SK-N-SH (cell line): ENCODE measurements at regions not wholly inside any gene's neighbourhood (a gene's known extent, or its start where the extent isn't known, plus 50 kb on each side); places are given as distances from the start of the nearest gene placed in this dataset.

Experiments
- CTCF ChIA-PET: fragments of 300-600, 350-600 bp; formaldehyde crosslinking; extraction: SDS; loops from one replicate; lab custom pipeline; 2021; lab: Yijun Ruan, JAX
- POLR2A ChIA-PET: fragments of 350-600 bp; sonication (Branson Sonifier 250); formaldehyde crosslinking; extraction: SDS; loops from one replicate; lab custom pipeline; 2020; ENCODE audit warnings: antibody characterized with exemption, inconsistent platforms; lab: Yijun Ruan, JAX
- DNase-seq: peaks from one replicate; pipeline ENCODE4 v3.0.0; 2012
- H2AFZ ChIP-seq: fragments of 200-600 bp; sonication (generic); 2 replicates; pipeline ENCODE4 v1.8.1; 2016; ENCODE audit warnings: antibody characterized with exemption, mild to moderate bottlenecking, low read depth
- H3F3A ChIP-seq: fragments of 200-600 bp; sonication (generic); replicated peaks from 2 replicates; pipeline ENCODE3; 2016; ENCODE audit warnings: antibody characterized with exemption, mild to moderate bottlenecking; ENCODE audit not compliant: insufficient read depth
- H3K27ac ChIP-seq, 2 experiments: fragments of 200-500 bp in 1 of 2; fragments of 200-600 bp in 1 of 2; sonication (Bioruptor generic) in 1 of 2; sonication (generic), shearing (Covaris generic) in 1 of 2; 2 replicates each; pipeline versions ENCODE4 v1.5.1 to v1.6.1; 2014 to 2016; ENCODE audit warnings: low read depth in 2 of 2, inconsistent platforms in 1 of 2, low read length in 1 of 2, mild to moderate bottlenecking in 1 of 2, mixed read lengths in 1 of 2
- H3K27me3 ChIP-seq: fragments of 200-600 bp; sonication (generic), shearing (Covaris generic); 2 replicates; pipeline ENCODE4 v1.6.1; 2016; ENCODE audit warnings: mixed run types; ENCODE audit not compliant: insufficient read depth
- H3K36me3 ChIP-seq, 2 experiments: fragments of 200-500 bp in 1 of 2; fragments of 200-600 bp in 1 of 2; sonication (Bioruptor generic) in 1 of 2; sonication (generic) in 1 of 2; replicated peaks in 1 of 2; 2 replicates each; pipeline versions ENCODE3 to v1.5.1; 2014 to 2016; ENCODE audit warnings: low read length in 1 of 2, mild to moderate bottlenecking in 1 of 2; ENCODE audit not compliant: insufficient read depth in 2 of 2, control insufficient read depth in 1 of 2
- H3K4me1 ChIP-seq, 2 experiments: fragments of 200-500 bp in 1 of 2; fragments of 200-600 bp in 1 of 2; sonication (Bioruptor generic) in 1 of 2; sonication (generic), shearing (Covaris generic) in 1 of 2; 2 replicates each; pipeline versions ENCODE4 v1.5.1 to v1.6.1; 2014 to 2016; ENCODE audit warnings: low read depth in 1 of 2, low read length in 1 of 2, mixed run types in 1 of 2; ENCODE audit not compliant: insufficient read depth in 2 of 2, control insufficient read depth in 1 of 2
- H3K4me2 ChIP-seq: fragments of 200-600 bp; sonication (generic), shearing (Covaris generic); 2 replicates; pipeline ENCODE4 v1.6.1; 2017; ENCODE audit warnings: mixed run types
- H3K4me3 ChIP-seq, 2 experiments: fragments of 200-500 bp in 1 of 2; fragments of 200-600 bp in 1 of 2; sonication (Bioruptor generic) in 1 of 2; sonication (generic), shearing (Covaris generic) in 1 of 2; 2 replicates each; pipeline versions ENCODE4 v1.5.1 to v1.8.1; 2014 to 2016; ENCODE audit warnings: low read depth in 2 of 2, inconsistent platforms in 1 of 2, low read length in 1 of 2, mild to moderate bottlenecking in 1 of 2, mixed read lengths in 1 of 2, moderate library complexity in 1 of 2
- H3K79me2 ChIP-seq: fragments of 200-600 bp; sonication (generic); 2 replicates; pipeline ENCODE4 v1.8.1; 2017; ENCODE audit warnings: mild to moderate bottlenecking; ENCODE audit not compliant: insufficient read depth
- H3K9ac ChIP-seq: fragments of 200-600 bp; sonication (generic); 2 replicates; pipeline ENCODE4 v1.6.1; 2017; ENCODE audit warnings: mixed run types
- H3K9me2 ChIP-seq: fragments of 200-600 bp; sonication (generic); 2 replicates; pipeline ENCODE4 v1.6.1; 2017; ENCODE audit warnings: mixed run types
- H3K9me3 ChIP-seq: fragments of 200-600 bp; sonication (generic); 2 replicates; pipeline ENCODE4 v1.6.1; 2017; ENCODE audit warnings: mixed run types, mild to moderate bottlenecking, moderate library complexity
- H4K20me1 ChIP-seq: fragments of 200-600 bp; sonication (generic); 2 replicates; pipeline ENCODE4 v1.6.1; 2017; ENCODE audit warnings: mild to moderate bottlenecking, mixed run types; ENCODE audit not compliant: insufficient read depth
- EP300 ChIP-seq, 2 experiments: IDR thresholded peaks; 2 replicates each; pipeline versions ENCODE4 v1.4.0 to v1.6.1; 2012; ENCODE audit warnings: borderline replicate concordance in 1 of 2, low read depth in 1 of 2, low read length in 1 of 2
- FOXJ3 ChIP-seq: sonication (generic); formaldehyde crosslinking; IDR thresholded peaks from 2 replicates; pipeline ENCODE4 v1.5.1; 2020; ENCODE audit warnings: mild to moderate bottlenecking, missing genetic modification reagents
- GABPA ChIP-seq: IDR thresholded peaks from 2 replicates; pipeline ENCODE4 v1.4.0; 2012; ENCODE audit warnings: low read depth, mild to moderate bottlenecking
- GATA2 ChIP-seq: sonication (generic); formaldehyde crosslinking; IDR thresholded peaks from 2 replicates; pipeline ENCODE4 v1.5.0; 2020; ENCODE audit warnings: mild to moderate bottlenecking, missing genetic modification reagents
- IRF3 ChIP-seq: fragments of 150-350 bp; IDR thresholded peaks from 2 replicates; pipeline ENCODE4 v1.6.1; 2016; ENCODE audit warnings: mild to moderate bottlenecking, low read depth, low read length
- MXI1 ChIP-seq: IDR thresholded peaks from 2 replicates; pipeline ENCODE4 v1.6.1; 2012; ENCODE audit warnings: mild to moderate bottlenecking, low read depth, low read length, improper control_type of control experiment
- NFIC ChIP-seq: IDR thresholded peaks from 2 replicates; pipeline ENCODE4 v1.4.0; 2012; ENCODE audit warnings: borderline replicate concordance
- NRF1 ChIP-seq: IDR thresholded peaks from 2 replicates; pipeline ENCODE4 v1.6.1; 2012; ENCODE audit warnings: low read depth, mild to moderate bottlenecking, low read length
- POLR2AphosphoS5 ChIP-seq: IDR thresholded peaks from 2 replicates; pipeline ENCODE4 v1.6.1; 2012; ENCODE audit warnings: low read depth, low read length
- RAD21 ChIP-seq: IDR thresholded peaks from 2 replicates; pipeline ENCODE4 v1.6.1; 2012; ENCODE audit warnings: mild to moderate bottlenecking, low read length
- REST ChIP-seq: IDR thresholded peaks from 2 replicates; pipeline ENCODE4 v1.6.1; 2012; ENCODE audit warnings: mild to moderate bottlenecking, low read depth, low read length, moderate library complexity
- RXRA ChIP-seq: IDR thresholded peaks from 2 replicates; pipeline ENCODE4 v1.4.0; 2012; ENCODE audit warnings: low read depth, mild to moderate bottlenecking, borderline replicate concordance
- SIN3A ChIP-seq: IDR thresholded peaks from 2 replicates; pipeline ENCODE4 v1.6.1; 2012; ENCODE audit warnings: low read depth, mild to moderate bottlenecking, low read length, moderate library complexity, borderline replicate concordance
- SMC3 ChIP-seq: IDR thresholded peaks from 2 replicates; pipeline ENCODE4 v1.6.1; 2012; ENCODE audit warnings: low read depth, low read length, improper control_type of control experiment
- TAF1 ChIP-seq: IDR thresholded peaks from 2 replicates; pipeline ENCODE4 v1.6.1; 2012; ENCODE audit warnings: low read depth, mild to moderate bottlenecking, low read length, moderate library complexity, borderline replicate concordance
- TCF12 ChIP-seq: IDR thresholded peaks from 2 replicates; pipeline ENCODE4 v1.4.0; 2012
- TEAD4 ChIP-seq: IDR thresholded peaks from 2 replicates; pipeline ENCODE4 v1.4.0; 2012; ENCODE audit warnings: mild to moderate bottlenecking, borderline replicate concordance; ENCODE audit not compliant: insufficient read depth
- USF1 ChIP-seq: IDR thresholded peaks from 2 replicates; pipeline ENCODE4 v1.4.0; 2012; ENCODE audit warnings: low read depth, borderline replicate concordance
- YY1 ChIP-seq: IDR thresholded peaks from 2 replicates; pipeline ENCODE4 v1.4.0; 2012; ENCODE audit warnings: low read depth, mild to moderate bottlenecking
- WGBS: methylation state at CpG from one replicate; pipeline ENCODE4 v1.1.6; 2017; ENCODE audit warnings: low lambda C conversion rate; 5-methylcytosine and 5-hydroxymethylcytosine counted together
- TF ChIP-seq, protein P1 (sequence below): IDR thresholded peaks from 2 replicates; pipeline ENCODE4; 2012

- Histone ChIP-seq H3K36me3 (no peaks in the 10 kb centered on the region), H2AFZ (no peak overlapping the region), H3K4me3 (no peak overlapping the region), H3K4me2 (no peak overlapping the region), H3K79me2 (no peaks in the 10 kb centered on the region), H3F3A (no peaks in the 10 kb centered on the region), H3K9ac (no peak overlapping the region), H4K20me1 (no peaks in the 10 kb centered on the region), H3K27ac (no peak overlapping the region), H3K9me2 (no peaks in the 10 kb centered on the region), H3K27me3 (no peaks in the 10 kb centered on the region), H3K4me1 (no peaks in the 10 kb centered on the region), H3K9me3 (no peaks in the 10 kb centered on the region)
- TF ChIP-seq YY1 (no peak), NFIC (no peak), EP300 (IDR thresholded peaks at IDR 0.05; ENCODE audit: borderline replicate concordance in 1 of 2, low read depth in 1 of 2, low read length in 1 of 2) (no peak), USF1 (no peak), FOXJ3 (CRISPR knock-in tag) (no peak), SMC3 (no peak), TCF12 (no peak), REST (no peak)
- DNase-seq = no peak
- POLR2A ChIA-PET = no interaction called here
- CTCF ChIA-PET = interaction anchor here (1.5 kb wide), 1 partner anchor 9 kb away, joined by 4 read pairs; no protein-coding TSS in a partner anchor
- WGBS = 71% methylated on average over 8 of the region's 8 CpGs
Observed at GRCh38 chr13:33388286-33388998, 102.9 kb upstream of the STARD13 start.

DNA sequence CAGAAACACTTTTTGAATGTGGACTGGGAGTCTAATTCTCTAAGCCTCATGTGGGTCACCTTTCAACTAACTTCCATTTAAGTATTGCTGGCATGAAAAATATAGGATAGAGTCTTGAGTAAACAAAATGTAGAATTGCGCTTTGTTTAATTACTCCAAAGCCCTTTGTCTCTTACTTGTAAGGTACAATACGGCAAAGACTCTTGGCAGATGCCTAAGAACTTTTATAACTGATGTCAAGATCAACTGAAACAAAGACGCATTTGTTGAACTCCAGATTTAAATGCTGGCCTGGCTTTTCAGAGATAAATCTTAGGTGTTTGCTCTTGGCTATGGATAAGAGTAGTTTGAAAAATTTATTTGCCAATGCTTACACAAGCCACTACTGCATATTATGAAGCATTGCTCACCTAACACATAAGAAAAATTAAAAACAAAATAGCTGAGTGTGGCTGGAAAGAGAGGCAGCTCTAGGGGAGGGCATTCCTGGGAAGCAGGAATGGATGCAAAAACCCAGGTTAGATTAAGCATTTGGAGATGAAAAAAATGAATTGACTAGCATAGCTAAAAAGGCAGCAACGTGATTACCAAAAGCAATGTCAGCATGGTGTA is 107.3 kb upstream of the STARD13 start:
- Histone ChIP-seq H4K20me1 (no peaks in the 10 kb centered on the region), H3K9me2 (no peaks in the 10 kb centered on the region), H2AFZ (no peak overlapping the region), H3K4me2 (no peak overlapping the region), H3K79me2 (no peaks in the 10 kb centered on the region), H3K9ac (no peak overlapping the region), H3K4me3 (no peak overlapping the region), H3K36me3 (no peaks in the 10 kb centered on the region), H3K4me1 (no peaks in the 10 kb centered on the region; a peak in 2 of 4 replicates), H3K27ac (no peak overlapping the region), H3K27me3 (no peaks in the 10 kb centered on the region), H3K9me3 (no peaks in the 10 kb centered on the region), H3F3A (no peaks in the 10 kb centered on the region)
- CTCF ChIA-PET = no interaction called here
- POLR2A ChIA-PET = no interaction called here
- 81% methylated on average over 4 of the region's 4 CpGs for WGBS
- no peak for DNase-seq
- TF ChIP-seq USF1 (no peak), SIN3A (no peak), GATA2 (CRISPR knock-in tag) (no peak), NFIC (no peak), RXRA (no peak), NRF1 (no peak), IRF3 (no peak), FOXJ3 (CRISPR knock-in tag) (no peak), RAD21 (no peak), POLR2AphosphoS5 (no peak), MXI1 (no peak), TAF1 (no peak), GABPA (no peak), TEAD4 (no peak)
- TF ChIP-seq, protein P1, sequence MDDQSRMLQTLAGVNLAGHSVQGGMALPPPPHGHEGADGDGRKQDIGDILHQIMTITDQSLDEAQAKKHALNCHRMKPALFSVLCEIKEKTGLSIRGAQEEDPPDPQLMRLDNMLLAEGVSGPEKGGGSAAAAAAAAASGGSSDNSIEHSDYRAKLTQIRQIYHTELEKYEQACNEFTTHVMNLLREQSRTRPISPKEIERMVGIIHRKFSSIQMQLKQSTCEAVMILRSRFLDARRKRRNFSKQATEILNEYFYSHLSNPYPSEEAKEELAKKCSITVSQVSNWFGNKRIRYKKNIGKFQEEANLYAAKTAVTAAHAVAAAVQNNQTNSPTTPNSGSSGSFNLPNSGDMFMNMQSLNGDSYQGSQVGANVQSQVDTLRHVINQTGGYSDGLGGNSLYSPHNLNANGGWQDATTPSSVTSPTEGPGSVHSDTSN = no peak
